GM18868 (cell line): ENCODE measurements at regions not wholly inside any gene's neighbourhood (a gene's known extent, or its start where the extent isn't known, plus 50 kb on each side); places are given as distances from the start of the nearest gene placed in this dataset.

Source experiments
- ATAC-seq: cut with Tn5 transposase; IDR thresholded peaks from one replicate; pipeline ENCODE4 v1.9.1; 2021; ENCODE audit warnings: mild to moderate bottlenecking, moderate library complexity; ENCODE audit not compliant: unreplicated experiment

DNA sequence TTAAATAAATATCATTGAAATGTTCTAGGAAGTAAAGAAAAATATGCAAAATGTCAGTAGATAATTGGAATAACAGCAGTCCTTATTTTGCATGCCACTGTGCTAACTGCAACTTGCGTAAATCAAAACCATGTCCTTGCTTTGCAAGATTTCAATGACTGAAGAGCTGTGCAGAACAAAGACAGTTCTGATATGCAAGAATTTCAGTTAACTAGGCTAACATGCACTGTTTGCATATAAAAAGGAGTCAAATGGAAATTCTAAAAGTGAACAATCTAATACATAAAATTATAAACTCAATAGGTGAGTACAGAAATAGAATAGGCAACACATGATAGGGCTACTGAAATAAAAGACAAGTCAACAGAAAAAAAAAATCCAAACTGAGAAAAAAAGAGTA lies 1844.6 kb upstream of the NUDT12 start:
- ATAC-seq, result no peak

DNA sequence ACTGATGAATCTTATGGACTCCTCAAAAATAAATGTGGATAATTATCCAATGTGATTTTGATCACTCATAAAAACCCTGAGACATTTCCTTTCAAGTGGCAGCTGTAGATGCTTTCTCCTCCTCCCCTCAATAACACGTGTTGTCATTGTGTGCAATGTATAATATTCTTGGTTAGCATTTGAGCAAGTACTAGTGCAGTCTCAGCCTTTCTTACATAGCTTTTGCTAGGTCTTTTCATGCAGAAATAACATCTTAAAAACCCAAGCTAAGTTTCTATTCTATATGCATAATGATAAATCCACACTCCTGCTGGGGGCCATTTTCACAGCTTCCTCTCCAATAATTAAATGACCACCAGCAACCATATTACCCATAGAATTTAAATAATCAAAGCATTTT lies 1835.2 kb upstream of the NUDT12 start:
- no peak for ATAC-seq

DNA sequence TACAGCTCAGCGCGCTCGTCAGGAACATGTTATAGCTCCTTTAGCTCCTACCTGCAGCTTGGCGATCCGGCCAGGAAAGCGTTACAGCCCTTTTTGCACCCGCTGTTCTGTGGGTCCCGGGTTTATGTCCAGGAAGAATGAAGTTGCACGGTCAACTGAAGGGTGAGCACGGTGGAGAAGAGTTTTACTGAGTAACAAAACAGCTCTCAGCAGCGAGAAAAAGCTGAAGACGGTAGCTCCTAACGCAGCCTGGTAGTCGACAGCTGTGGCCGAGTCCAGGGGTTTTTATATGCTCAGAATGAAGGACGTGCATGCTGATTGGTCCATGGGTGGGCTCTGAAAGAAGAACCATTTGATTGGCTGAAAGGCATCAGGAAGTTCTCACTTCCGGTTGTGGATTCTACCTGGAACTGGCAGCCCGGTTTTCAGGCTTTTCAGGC lies 1830.1 kb upstream of the NUDT12 start:
- ATAC-seq, result no peak

DNA sequence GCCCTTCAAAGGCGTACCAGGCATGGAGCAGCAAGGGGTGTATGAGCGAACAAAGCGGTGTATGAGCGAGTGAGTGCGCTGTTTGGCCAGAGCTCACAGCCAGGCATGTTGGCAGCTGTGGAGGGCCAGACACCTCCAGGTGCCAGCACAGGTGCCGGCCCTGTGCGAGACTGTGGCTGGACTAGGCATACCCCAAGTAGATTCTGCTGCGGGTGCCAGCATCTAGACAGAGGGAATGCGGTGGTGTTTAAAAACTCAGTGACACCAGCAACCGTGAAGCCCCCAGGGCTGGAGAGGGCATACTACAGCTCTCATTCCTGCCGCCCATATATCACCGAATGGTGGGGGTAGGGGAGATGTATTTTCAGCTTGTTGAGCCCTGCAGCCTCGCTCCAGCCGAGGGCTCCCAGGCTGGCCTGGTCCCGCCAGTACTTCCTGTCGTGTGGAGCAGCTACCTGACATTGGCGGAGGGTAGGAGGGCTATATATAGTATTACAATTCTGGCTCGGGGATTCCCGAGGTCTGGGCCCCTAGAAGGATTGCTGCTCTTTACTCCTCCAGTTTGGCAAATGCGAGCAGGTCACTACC lies 1829.6 kb upstream of the NUDT12 start:
- no peak for ATAC-seq

DNA sequence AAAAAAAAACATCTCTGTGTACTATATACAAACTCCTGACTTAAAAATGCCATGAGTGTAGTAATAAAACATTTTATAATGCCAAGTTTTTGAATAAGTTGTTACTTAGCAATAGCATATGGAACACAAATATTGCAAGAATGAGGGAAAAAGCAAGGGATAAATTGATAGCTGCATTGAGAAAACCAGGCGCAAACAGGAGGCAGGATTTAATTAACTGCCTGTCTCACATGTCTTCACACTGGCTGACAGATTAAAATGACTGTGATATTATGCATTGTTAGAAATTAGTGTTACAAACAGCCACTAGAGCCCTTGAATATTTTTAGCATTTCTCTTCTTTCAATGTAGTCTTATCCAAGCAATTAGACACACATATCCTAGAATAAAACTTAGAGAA lies 1817.5 kb upstream of the NUDT12 start:
- no peak for ATAC-seq

DNA sequence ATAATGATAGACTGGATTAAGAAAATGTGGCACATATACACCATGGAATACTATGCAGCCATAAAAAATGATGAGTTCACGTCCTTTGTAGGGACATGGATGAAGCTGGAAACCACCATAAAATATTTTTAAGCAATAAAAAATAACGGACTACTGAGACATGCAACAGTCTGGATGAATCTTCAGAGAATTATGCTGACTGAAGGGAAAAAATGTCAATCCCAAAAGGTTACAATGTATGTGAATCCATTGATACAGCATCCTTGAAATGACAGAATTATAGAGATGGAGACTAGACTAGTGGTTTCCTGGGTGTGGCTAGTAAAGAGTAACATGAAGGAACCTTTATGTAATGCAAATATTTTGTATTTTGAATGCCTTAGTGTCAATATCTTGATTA lies 1808.6 kb upstream of the NUDT12 start:
- no peak for ATAC-seq

DNA sequence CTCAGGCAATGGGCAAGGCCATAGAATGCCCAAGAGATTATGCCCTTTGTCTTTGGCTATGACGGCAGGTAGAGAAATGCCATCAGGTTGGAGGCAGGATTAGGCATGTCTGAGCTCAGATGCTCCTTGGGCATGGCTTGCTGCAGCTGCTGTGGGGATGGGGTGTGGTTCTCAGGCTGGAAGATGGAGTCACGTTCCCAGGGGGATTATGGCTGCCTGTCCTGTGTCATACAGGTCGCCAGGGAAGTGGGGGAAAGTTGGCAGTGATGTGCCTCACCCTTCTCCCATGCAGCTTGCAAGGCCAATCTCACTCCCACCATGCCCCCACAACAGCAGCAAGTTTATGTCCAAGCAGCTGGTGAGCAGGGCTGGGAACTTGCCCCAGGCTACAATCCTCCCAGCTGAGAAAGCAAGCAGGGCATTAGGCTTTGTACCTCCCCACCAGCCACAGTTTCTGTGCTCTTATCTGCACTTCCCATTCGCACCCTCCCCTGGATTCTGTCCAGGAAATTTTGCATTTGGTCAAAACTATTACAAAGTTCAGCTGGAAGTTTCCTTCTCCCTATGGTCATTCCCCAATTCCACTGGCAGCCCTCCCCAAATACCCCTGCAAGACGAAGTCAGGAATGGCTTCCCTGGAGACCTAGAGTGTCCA lies 1788.0 kb upstream of the NUDT12 start:
- no peak for ATAC-seq

DNA sequence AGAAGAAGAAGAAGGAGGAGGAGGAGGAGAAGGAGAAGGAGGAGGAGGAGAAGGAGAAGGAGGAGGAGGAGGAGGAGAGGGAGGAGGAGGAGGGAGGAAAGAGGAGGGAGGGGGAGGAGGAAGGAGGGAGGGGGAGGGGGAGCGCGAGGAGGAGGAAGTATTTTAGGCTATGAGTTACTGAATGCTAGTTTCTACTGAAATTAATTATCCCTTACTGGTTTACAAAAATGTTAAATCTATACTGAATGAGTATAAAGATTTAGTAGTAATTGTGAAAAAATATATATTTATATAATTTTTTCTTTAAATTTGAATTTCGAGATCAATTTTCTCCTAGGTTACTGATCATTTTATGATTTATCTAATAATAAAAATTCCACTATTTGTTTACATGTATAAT lies 1769.0 kb upstream of the NUDT12 start:
- ATAC-seq, result no peak

DNA sequence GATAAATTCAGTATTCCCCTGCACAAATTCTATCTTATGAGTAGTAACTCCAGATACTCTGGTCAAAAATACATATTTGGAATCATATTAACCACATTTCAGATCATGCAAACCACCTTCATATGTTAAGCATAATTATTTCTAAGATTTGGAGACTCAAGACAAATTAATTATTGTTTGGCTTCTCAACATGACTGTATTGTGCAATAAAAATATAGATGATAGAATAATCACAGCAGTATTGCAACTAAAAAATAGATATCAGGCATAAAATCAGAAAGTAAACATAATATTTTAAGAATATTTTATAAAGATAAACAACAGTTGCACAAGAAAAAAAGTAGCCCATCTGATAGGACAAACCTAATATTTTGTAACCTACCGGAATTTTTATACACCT lies 1767.6 kb upstream of the NUDT12 start:
- ATAC-seq, result no peak

DNA sequence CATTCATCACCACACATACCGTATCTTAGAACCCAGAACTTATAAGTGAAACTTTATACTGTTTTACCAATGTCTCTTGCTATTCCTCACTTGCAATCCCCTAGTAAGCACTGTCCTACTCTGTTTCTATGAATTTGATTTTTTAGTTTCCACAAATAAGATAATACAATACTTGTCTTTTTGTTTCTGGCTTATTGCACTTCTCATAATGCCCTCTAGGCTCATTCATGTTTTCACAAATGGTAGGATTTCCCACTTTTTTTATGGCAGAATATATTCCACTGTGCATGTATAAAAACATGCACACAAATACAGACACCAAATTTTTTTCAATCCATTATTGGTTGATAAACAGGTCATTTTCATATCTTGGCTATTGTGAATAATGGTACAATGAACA lies 1742.3 kb upstream of the NUDT12 start:
- no peak for ATAC-seq

DNA sequence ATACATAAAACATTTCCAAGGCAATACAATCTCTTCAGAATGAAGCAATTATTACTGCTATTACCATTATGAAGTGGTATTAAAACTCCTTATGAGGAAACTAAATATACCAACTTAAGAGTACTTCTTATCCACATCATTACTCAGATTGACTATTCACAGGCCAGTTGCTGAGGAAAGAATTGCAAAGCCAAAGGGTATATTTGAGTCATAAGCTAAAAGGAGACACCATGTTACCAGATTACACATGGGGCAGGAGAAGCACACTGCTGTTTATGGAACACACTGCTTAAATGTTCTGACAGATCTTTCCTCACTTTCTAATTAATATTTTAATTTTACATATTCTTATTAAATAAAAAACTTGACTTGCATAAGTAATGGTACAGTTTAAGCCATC lies 1726.4 kb upstream of the NUDT12 start:
- no peak for ATAC-seq

DNA sequence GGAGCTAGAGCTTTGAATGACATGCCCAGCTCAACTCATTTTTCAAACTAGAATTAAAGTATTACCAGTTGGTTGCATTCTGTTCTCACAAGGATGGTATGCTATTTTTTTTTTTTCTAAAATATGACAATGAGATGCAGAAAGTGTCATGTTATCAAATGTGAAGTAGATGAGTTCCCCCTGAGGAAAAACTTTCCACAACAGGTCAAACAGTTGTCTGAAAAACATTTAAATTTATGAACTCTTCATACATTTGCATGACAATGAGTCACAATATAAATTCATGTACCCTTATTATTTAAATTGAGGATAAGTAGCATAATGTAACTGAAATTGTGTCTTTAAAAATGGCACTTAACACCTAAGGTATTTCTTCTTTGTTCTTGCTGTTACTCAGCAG lies 1720.5 kb upstream of the NUDT12 start:
- no peak for ATAC-seq

DNA sequence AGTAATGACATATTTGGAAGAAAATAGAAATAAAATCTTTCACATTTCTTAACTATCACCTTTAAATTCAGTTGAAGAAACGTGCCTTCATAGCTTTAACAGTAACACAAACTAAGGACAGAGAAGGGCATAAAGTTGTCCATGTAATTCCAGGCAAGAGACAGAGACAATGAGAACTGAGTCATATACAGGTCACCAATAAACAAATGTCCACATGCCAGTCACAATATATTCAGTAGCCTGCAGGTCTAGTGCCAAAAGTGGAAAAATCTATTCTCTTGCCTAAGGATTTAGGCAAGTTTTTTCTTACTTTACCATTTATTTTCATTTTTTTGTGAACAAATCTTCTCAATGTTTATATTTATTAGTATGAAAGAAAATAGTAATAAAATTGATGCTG lies 1711.5 kb upstream of the NUDT12 start:
- no peak for ATAC-seq

DNA sequence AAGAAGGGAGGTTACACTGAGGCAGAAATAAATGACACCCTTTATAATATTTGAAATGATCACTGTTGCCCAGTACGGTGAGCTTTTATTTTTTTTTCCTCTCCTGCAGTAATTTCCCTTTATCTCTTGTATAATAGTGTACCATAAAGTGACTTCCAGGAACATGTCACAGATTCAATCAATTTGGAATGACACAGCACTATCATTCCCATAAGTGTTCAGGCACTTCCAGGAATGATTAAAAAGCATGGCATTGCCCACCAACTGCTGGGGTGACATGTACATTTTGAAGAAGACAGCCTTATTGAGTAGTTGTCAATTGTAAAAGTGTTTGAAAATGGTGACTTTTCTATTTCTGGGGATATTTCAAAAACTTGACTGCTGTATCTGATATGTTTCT lies 1700.9 kb upstream of the NUDT12 start:
- no peak for ATAC-seq

DNA sequence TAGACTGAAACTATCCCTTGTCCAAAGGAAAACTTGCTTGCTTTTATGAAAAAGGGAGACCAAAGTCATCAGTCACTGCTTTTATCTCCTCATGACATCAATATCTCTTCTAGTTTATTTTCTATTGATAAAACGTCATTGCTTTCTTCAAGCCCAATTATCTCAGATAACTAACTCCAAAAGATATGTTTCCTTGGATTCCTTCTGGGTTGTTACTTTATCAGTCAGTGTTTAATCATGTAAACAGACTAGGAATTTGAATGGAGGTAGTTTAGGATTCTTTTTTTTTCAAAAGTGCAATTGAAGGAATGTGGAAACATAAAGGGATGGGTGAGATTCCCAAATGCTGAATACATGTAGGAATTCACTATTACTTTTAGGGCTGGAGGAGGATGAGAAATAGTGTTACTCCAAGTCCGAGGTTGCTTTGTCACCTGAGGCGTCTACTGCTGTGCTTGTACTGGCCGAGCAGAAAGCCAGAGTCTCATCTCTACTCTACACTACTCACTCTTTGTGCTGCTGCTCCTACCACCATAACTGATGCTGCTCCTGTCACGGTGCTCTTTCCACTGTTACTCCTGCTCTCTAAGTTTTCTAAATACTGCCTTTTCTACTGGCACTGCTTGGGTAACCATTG lies 1697.1 kb upstream of the NUDT12 start:
- ATAC-seq, result no peak

DNA sequence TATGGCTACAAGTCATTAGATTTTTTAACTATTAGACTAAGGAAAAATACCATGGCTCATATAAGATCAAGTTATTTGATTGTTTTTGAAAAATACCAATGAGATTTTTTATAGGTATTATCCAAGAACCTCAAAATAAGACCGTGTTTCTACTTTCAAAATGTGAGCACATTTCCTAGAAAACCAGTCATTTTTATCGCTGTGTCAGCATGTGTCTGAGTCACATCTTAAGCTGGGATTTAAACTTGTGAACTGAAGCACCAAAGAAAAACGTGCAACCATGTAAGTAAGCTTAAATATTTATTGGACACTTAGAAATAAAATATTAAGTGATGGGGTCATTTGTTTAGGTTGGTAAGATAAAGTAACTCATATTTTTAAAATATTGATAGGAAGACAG lies 1676.0 kb upstream of the NUDT12 start:
- no peak for ATAC-seq

DNA sequence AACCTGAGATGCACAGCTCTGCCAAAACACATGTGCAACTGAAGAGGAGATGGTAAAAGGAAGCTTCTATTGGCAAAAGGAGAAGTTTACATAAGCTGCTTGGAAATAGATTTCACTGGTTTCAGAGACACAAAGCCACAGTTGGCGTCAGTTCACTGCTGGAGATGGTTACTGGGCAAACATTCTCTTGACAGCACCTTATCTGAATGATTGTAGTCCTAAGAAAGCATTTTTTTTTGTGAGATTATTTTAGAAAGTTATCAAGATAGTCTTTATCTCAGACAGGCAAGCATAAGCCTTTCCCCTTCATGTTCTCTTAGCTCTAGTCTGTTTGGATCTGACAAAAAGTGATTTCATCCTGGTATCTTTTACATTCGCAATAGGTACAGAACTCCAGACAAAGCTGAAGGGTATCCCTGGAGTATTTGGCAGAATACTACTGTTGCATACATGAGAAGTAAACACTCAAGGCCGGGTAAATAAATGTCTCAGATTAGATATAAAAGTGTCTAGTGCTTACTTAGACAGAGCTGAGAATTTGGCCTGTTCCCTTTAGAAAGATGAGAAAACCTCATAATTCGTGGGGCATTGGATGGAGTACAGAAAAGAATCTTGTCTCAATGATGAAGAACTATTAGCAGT lies 1668.0 kb upstream of the NUDT12 start:
- ATAC-seq, result no peak

DNA sequence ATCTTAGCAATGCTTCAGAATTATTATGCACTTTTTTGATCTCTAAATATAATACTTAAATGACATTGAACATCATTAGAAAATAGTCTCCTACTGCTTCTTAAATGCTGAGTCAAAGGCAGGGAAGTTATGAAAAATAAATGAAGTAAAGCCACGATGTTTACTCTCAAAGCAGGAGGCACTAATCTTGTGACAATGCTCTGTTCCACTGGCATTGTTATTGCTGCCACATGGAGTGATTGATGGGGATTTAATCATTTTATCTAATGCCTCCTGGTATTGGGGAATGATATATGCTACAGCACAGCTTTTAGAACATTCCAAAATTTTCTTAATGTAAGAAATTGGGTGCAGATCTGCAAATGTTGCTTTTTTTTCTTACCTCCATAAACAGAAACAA lies 1655.4 kb upstream of the NUDT12 start:
- ATAC-seq, result no peak

DNA sequence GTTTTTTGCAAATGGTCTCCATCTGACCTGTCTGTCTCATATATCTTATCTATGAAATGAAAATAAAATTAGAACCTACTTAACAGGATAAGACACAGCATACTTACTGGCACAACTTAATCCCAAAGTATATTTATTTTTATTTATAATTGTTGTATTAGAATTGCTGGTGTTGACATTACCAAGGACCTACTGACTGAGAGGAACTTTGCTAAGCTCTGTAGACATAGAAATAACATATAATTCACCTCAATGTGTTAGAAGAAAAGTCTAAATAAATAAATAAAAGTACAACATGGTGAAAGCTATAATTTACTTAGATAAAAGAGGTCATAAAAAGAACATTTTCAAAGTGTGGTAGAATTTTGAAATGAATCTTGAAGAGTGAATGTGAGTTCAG lies 1650.5 kb upstream of the NUDT12 start:
- no peak for ATAC-seq

DNA sequence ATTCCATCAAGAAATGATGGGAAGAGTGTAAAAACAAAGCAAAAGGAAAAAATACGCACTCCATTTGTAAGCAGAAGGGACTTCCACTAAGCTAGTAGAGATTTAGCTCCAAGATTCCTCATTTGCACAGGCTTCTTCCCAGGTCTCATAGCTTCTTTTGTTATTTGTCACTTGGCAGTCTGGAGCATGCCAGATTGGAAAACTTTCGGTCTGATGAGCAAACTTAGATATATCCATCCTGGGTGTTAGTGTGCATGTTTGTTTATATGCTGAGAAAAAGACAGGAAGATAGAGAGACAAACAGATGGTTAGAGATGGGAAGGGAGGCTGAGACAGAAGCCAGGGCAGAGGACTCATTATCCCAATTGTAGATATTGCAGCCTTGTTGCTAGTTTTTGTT lies 1644.5 kb upstream of the NUDT12 start:
- no peak for ATAC-seq

DNA sequence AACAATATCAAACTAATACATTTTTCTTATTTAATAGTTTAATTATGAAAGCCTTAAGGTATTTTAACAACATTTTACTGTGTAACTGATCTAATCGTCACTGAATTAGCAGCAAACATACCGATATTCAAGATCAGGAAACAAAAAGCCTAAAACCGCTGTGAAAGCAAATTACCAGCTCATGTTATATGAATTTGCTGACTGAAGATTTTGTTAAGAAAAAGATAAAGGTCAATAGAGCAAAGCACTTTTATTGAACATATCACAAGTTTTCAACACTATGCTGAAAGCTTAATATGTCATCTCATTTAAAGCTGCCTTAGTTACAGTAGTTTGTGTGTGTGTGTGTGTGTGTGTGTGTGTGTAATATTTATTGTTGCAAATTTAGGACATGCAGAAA lies 1634.9 kb upstream of the NUDT12 start:
- ATAC-seq, result no peak

DNA sequence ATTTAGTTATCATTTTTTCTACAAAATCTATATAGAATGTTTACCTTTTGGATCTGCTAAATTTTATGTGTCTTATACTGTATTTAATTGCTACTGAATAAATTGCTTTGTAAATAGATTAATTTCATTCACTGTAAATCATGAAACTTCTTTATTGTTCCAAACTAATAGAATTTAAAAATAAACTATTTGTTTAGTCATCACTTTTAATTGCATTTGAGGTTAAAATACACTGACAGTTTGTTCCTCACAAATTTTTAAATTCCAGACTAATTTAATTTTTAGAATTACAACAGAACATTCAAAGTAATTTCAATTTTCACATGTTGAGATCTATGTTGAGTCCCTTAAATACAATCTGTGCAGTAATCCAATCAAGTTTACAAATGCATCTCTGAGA lies 1633.2 kb upstream of the NUDT12 start:
- ATAC-seq, result no peak
